B cell (primary cell): ENCODE measurements at regions not wholly inside any gene's neighbourhood (a gene's known extent, or its start where the extent isn't known, plus 50 kb on each side); places are given as distances from the start of the nearest gene placed in this dataset.

Source experiments
- EZH2 ChIP-seq: IDR thresholded peaks from 2 replicates; pipeline ENCODE4 v1.6.1; 2012; ENCODE audit warnings: borderline replicate concordance, low read depth, mild to moderate bottlenecking, moderate library complexity, low read length; ENCODE audit not compliant: insufficient read depth, poor library complexity, severe bottlenecking
- TF ChIP-seq, protein P1 (sequence below): fragments of 200-600 bp; IDR thresholded peaks from one replicate; pipeline ENCODE4 v1.8.0; 2022; ENCODE audit warnings: antibody characterized with exemption, mild to moderate bottlenecking

DNA sequence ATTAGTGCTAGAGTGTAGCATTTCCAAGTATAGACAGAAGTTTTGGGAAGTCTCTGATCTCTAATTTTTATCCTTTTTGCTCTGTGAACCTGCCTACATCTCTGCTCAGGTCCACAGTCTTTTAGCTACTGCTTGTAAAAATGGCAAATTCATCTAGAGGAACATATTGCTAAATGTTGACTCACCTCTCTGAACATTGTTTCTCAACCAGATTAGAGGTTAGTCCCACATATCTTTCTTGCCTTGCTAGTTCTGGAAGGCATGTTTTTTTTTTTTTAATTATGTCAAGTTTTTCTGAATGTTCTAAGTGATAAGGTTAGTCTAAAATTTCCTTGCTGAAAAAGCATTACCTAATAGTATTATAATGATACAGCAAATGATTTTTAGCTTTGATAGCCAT is 2889.6 kb upstream of the PCDH20 start:
- TF ChIP-seq EZH2: no peak
- TF ChIP-seq, protein P1, sequence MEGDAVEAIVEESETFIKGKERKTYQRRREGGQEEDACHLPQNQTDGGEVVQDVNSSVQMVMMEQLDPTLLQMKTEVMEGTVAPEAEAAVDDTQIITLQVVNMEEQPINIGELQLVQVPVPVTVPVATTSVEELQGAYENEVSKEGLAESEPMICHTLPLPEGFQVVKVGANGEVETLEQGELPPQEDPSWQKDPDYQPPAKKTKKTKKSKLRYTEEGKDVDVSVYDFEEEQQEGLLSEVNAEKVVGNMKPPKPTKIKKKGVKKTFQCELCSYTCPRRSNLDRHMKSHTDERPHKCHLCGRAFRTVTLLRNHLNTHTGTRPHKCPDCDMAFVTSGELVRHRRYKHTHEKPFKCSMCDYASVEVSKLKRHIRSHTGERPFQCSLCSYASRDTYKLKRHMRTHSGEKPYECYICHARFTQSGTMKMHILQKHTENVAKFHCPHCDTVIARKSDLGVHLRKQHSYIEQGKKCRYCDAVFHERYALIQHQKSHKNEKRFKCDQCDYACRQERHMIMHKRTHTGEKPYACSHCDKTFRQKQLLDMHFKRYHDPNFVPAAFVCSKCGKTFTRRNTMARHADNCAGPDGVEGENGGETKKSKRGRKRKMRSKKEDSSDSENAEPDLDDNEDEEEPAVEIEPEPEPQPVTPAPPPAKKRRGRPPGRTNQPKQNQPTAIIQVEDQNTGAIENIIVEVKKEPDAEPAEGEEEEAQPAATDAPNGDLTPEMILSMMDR: no peak
